DND-41 (cell line): ENCODE measurements at regions not wholly inside any gene's neighbourhood (a gene's known extent, or its start where the extent isn't known, plus 50 kb on each side); places are given as distances from the start of the nearest gene placed in this dataset.
A peak's percentile ranks its signal among the peaks of the same experiment; 100 is the strongest.

Source experiments
- ATAC-seq: fragments of 200-7000 bp; cut with Tn5 transposase; 3 replicates; pipeline ENCODE4 v1.9.1; 2021; ENCODE audit warnings: low read depth; ENCODE audit not compliant: insufficient read depth
- DNase-seq: peaks from one replicate; pipeline ENCODE4 v3.0.0-alpha.2; 2020
- H2AFZ ChIP-seq: 2 replicates; pipeline ENCODE4 v1.6.0; 2012; ENCODE audit warnings: low read depth, low read length
- H3K27ac ChIP-seq: 2 replicates; pipeline ENCODE4 v1.5.1; 2012; ENCODE audit warnings: low read length, inconsistent platforms
- H3K27me3 ChIP-seq: fragments of 200-600 bp; sonication (generic); 2 replicates; pipeline ENCODE4 v1.6.0; 2012; ENCODE audit warnings: low read length, mild to moderate bottlenecking, inconsistent platforms; ENCODE audit not compliant: insufficient read depth, poor library complexity
- H3K36me3 ChIP-seq: 2 replicates; pipeline ENCODE4 v1.5.1; 2012; ENCODE audit warnings: low read length, inconsistent platforms; ENCODE audit not compliant: insufficient read depth
- H3K4me1 ChIP-seq: 2 replicates; pipeline ENCODE4 v1.5.1; 2012; ENCODE audit warnings: mild to moderate bottlenecking, low read length; ENCODE audit not compliant: insufficient read depth
- H3K4me2 ChIP-seq: 2 replicates; pipeline ENCODE4 v1.6.0; 2012; ENCODE audit warnings: mild to moderate bottlenecking, moderate library complexity, low read length, inconsistent platforms; ENCODE audit not compliant: insufficient read depth
- H3K4me3 ChIP-seq, 2 experiments: fragments of 200-600 bp in 1 of 2; shearing (Covaris generic) in 1 of 2; 2 replicates each; pipeline ENCODE4 v1.5.1; 2012 to 2016; ENCODE audit warnings: inconsistent platforms in 2 of 2, low read length in 2 of 2, mild to moderate bottlenecking in 2 of 2, low read depth in 1 of 2, moderate library complexity in 1 of 2
- H3K79me2 ChIP-seq: 2 replicates; pipeline ENCODE4 v1.6.0; 2012; ENCODE audit warnings: low read length, inconsistent platforms; ENCODE audit not compliant: insufficient read depth
- H3K9ac ChIP-seq: 2 replicates; pipeline ENCODE4 v1.6.0; 2012; ENCODE audit warnings: low read depth, mild to moderate bottlenecking, inconsistent platforms, low read length, moderate library complexity
- H3K9me3 ChIP-seq: 2 replicates; pipeline ENCODE4 v1.5.1; 2012; ENCODE audit warnings: low read length, moderate library complexity, mild to moderate bottlenecking, inconsistent platforms; ENCODE audit not compliant: insufficient read depth, severe bottlenecking
- H4K20me1 ChIP-seq: 2 replicates; pipeline ENCODE4 v1.6.0; 2012; ENCODE audit warnings: low read length; ENCODE audit not compliant: insufficient read depth
- CTCF ChIP-seq: IDR thresholded peaks from 2 replicates; pipeline ENCODE4 v1.5.1; 2012; ENCODE audit warnings: borderline replicate concordance, low read length, moderate library complexity, mild to moderate bottlenecking; ENCODE audit not compliant: poor library complexity, severe bottlenecking; ENCODE audit errors: extremely low read depth
- EZH2 ChIP-seq: IDR thresholded peaks from 3 replicates; pipeline ENCODE4 v1.6.1; 2012; ENCODE audit warnings: borderline replicate concordance, low read depth, mild to moderate bottlenecking, moderate library complexity, low read length, inconsistent platforms; ENCODE audit not compliant: severe bottlenecking

GRCh38 chr5:71771191-71771590 lies 52.1 kb downstream of the CARTPT start:
- H3K9ac ChIP-seq, result no peak overlapping the region
- H2AFZ ChIP-seq, result no peak overlapping the region
- no peak overlapping the region for H3K27ac ChIP-seq
- ATAC-seq, result no peak
- no peaks in the 10 kb centered on the region for H3K9me3 ChIP-seq
- no peaks in the 10 kb centered on the region for H3K79me2 ChIP-seq
- H3K4me3 ChIP-seq, result no peak overlapping the region
- DNase-seq, result no peak
- H3K4me2 ChIP-seq, result no peak overlapping the region
- H3K27me3 ChIP-seq, result peaks cover 7% of the 10 kb centered on the region
- no peaks in the 10 kb centered on the region for H3K36me3 ChIP-seq
- H3K4me1 ChIP-seq, result no peaks in the 10 kb centered on the region
- H4K20me1 ChIP-seq, result no peaks in the 10 kb centered on the region
- no peak for TF ChIP-seq CTCF
- no peak for TF ChIP-seq EZH2

- Histone ChIP-seq H3K4me1 (peaks cover 15% of the 10 kb centered on the region), H3K36me3 (no peaks in the 10 kb centered on the region), H3K9me3 (no peaks in the 10 kb centered on the region), H3K4me3 (no peak overlapping the region), H4K20me1 (no peaks in the 10 kb centered on the region), H2AFZ (no peak overlapping the region), H3K4me2 (no peak overlapping the region), H3K27ac (no peak overlapping the region), H3K27me3 (peaks cover 4% of the 10 kb centered on the region), H3K9ac (no peak overlapping the region), H3K79me2 (no peaks in the 10 kb centered on the region)
- ATAC-seq (no peak), DNase-seq (peak; percentile 23)
- TF ChIP-seq EZH2, result no peak
- TF ChIP-seq CTCF, result peak; percentile 59
Observed at GRCh38 chr5:71778678-71779276, 59.7 kb downstream of the CARTPT start.

GRCh38 chr5:71780597-71780996 lies 61.5 kb downstream of the CARTPT start:
- H3K9me3 ChIP-seq, result no peaks in the 10 kb centered on the region
- H2AFZ ChIP-seq, result no peak overlapping the region
- H3K4me1 ChIP-seq, result peaks cover 18% of the 10 kb centered on the region
- H4K20me1 ChIP-seq, result no peaks in the 10 kb centered on the region
- H3K79me2 ChIP-seq, result no peaks in the 10 kb centered on the region
- H3K36me3 ChIP-seq, result no peaks in the 10 kb centered on the region
- H3K27me3 ChIP-seq, result peaks cover 4% of the 10 kb centered on the region
- no peak overlapping the region for H3K27ac ChIP-seq
- no peak overlapping the region for H3K9ac ChIP-seq
- TF ChIP-seq CTCF, result no peak
- no peak for TF ChIP-seq EZH2
- no peak overlapping the region for H3K4me3 ChIP-seq
- ATAC-seq (no peak), DNase-seq (no peak)
- no peak overlapping the region for H3K4me2 ChIP-seq

GRCh38 chr5:71782393-71782770 lies 63.3 kb downstream of the CARTPT start:
- no peak overlapping the region for H3K27ac ChIP-seq
- H3K4me1 ChIP-seq, result peaks cover 18% of the 10 kb centered on the region
- H3K27me3 ChIP-seq, result no peaks in the 10 kb centered on the region
- no peaks in the 10 kb centered on the region for H4K20me1 ChIP-seq
- H3K79me2 ChIP-seq, result no peaks in the 10 kb centered on the region
- H3K4me3 ChIP-seq, result no peak overlapping the region
- H2AFZ ChIP-seq, result no peak overlapping the region
- H3K9ac ChIP-seq, result no peak overlapping the region
- TF ChIP-seq CTCF (no peak), EZH2 (no peak)
- DNase-seq (peak; percentile 69), ATAC-seq (no peak; the same call in none of the 3 replicates)
- no peaks in the 10 kb centered on the region for H3K36me3 ChIP-seq
- no peak overlapping the region for H3K4me2 ChIP-seq
- no peaks in the 10 kb centered on the region for H3K9me3 ChIP-seq
